NCI-H446 treated with DMSO at 0.1 percent for 48 hours (cell line): ENCODE measurements at regions not wholly inside any gene's neighbourhood (a gene's known extent, or its start where the extent isn't known, plus 50 kb on each side); places are given as distances from the start of the nearest gene placed in this dataset.
"Not testable (repeated sequence)": the region's sequence is repeated elsewhere in the genome, so short reads cannot be mapped to it uniquely, and the experiment has no call there.

Experiments used
- DNase-seq: peaks from one replicate; lab custom pipeline; 2025; lab: John Stamatoyannopoulos, UW

DNA sequence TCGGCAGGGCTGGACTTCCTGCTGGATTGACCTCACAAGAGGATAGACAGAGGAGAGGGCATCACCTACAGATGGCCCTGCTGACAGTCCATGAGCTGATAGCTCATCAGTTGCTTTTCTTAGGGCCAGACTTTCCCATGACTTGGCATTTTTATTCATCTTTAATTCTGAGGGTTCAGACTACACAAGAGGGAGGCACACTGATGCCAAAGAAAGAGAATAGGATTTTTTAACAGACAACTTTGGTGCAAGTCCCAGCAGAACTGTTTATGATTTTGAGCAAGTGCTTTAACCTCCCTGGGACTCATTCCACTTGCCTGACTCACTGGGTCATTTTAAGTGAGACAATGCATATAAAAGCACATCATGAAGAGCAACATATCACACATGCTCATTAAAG lies 299.2 kb downstream of the INSIG2 start:
- no peak for DNase-seq

GRCh38 chr2:118386641-118387302 lies 298.5 kb downstream of the INSIG2 start:
- DNase-seq: no peak

DNA sequence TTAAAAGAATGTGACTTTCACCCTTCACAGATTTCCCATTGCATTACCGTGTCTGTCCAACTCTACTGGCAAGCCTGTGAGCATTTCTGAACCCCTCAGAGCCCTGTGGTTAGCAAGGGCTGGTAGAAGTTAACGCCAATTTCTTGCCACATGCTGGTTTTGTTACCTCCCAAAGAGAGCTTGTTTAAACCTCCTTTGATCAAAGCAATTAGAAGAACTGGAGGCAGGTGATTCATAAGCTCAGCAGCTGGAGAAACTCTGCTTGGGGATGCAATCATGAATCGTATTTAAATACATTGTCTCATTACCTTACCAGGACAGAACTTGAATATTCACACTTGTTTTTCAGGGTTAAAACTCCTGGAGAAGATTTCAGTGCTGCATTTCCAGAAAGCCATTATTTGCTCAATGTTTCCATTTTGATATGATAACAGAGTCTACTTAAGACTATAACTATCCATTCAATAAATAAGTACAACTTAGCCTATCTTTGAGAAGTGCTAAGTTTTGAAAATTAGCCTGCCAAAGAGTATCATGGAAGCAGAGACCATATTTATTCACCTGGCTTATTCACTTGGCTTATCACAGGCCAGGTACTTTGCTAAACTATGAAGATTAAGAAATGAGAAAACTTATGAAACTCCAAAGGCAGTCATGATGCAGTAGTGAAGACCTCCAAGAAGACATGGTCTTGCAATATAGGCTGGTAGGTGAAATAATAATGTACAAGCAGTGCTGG lies 292.8 kb downstream of the INSIG2 start:
- no peak for DNase-seq

- no peak for DNase-seq
Observed at GRCh38 chr2:118375907-118376485, 287.7 kb downstream of the INSIG2 start.

GRCh38 chr2:118374974-118375755 lies 286.9 kb downstream of the INSIG2 start:
- DNase-seq: no peak

DNA sequence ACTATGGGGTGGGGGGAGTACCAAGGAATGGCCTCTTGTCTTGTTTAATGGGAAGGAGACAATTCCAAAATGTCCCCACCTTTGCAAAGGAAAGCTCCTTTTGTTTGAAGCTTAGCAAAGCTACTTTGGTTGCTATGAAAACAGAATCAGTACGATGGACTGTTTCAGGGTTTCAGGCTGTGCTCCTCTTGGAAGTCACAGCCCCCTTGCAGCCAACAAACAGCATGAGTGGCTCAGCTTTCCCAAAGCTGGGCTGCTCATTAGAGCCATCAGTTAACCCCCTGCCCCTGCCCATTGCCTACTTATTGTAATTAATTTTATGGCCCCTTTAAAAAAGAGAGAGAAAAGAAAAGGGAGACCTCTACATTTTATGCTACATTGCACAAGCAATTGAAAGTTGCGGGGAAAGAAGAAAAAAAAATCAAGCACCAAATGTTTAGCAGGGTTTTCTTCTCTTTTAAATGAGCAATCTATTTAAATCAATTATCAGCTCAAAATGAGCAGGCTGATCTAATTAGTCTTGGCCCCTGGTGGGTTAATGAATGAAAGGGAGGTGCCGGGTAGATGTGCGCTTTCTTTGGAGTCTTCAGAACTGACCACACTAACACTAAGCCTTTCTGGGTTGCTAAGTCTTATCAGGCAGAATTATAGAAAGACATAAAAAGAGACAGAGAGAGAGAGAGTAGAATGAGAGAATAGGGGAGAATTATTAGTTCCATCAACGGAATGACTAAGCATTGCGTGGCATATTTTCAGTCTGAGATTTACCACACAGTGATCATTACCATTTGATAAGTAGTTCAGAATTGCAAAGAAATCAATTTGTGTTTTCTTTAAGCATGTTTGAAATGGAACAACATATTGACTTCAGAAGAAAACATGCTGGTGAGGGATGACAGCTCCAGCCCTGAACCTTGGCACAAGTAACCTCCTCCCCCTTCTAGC lies 284.9 kb downstream of the INSIG2 start:
- DNase-seq: no peak

DNA sequence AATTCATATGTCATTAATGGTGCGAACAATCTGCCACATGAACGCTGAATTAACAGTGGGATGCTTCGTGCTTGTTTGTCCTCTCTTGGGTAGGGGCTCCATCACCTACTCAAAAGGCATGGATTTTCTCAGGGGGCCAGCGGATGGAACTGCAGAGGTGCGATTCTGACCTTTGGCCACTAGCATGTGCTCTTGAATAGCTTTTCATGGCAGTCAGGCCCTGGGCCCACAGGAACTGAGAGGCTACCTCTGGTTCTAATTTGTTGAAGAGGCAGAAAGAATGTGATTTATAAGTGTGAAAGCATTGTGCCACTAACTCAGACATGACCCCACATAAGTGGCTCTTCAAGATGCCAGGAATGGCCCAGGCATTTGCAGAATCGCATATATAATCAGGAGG lies 283.2 kb downstream of the INSIG2 start:
- DNase-seq: no peak

DNA sequence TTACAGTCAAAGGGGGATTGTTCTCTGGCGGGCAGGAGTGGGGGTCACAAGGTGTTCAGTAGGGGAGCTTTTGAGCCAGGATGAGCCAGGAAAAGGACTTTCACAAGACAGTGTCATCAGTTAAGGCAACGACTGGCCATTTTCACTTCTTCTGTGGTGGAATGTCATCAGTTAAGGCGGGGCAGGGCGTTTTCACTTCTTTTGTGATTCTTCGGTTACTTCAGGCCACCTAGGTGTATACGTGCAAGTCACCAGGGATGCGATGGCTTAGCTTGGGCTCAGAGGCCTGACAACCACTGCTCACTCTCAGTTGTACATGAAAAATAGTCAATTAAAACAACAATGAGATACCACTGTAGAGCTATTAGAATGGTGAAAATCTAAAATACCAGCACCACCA lies 281.2 kb downstream of the INSIG2 start:
- DNase-seq: not testable (repeated sequence)

- no peak for DNase-seq
Observed at GRCh38 chr2:118363604-118364003, 275.3 kb downstream of the INSIG2 start.

DNA sequence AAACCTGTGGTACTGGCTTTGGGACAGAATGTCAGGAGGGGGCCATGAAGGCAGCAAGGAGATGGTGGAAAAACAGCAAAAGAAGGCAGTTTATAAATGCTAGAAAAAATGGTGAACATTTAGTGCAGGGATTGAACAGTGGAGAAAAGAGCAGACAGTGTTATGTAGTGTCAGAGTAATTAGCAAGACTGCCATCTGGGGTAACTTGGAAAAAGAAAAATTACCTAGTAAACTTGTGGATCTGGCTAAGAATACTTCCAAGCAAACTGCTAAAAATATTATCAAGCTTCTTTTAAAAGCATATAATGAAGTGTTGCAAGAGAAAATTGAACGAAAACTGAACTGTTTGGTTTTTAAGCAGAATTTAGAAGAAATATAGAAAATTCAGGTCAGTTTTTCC lies 267.8 kb downstream of the INSIG2 start:
- no peak for DNase-seq

- DNase-seq: no peak
Observed at GRCh38 chr2:118351796-118352195, 263.5 kb downstream of the INSIG2 start.

DNA sequence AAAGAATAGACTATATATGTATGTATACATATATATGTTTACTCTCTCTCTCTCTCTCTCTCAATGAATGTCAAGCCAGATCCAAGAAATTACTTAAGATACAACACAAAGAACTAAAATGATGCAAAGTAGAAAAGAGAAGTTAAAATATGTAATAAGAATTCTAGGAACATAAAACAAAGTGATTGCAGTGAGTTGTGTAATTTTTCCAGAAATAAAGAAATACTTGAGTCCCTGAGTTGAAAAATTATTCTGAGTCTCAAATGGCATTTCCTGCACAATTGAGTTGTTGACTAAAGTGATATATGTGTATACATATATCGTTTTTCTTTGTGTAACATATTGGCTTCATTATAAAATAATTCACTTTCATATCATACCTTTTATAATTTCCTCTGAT lies 262.4 kb downstream of the INSIG2 start:
- DNase-seq: no peak

DNA sequence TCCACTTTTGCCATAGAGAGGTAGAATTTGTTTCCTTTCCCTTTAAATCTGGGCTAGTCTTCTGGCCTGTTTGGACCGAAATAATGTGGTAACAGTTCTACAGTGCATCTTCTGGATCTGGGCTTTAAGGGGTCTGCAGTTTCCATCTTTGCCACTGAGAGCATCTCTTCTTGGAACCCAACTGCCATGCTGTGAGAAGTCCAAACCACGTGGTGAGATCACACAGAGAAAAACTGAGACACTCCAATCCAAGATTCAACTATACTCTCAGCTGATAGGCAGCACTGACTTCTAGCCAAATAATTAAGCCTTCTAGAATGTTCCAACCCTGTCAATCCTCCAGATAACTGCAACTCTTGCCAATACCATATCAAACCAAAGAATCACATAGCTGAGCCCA lies 261.1 kb downstream of the INSIG2 start:
- no peak for DNase-seq

DNA sequence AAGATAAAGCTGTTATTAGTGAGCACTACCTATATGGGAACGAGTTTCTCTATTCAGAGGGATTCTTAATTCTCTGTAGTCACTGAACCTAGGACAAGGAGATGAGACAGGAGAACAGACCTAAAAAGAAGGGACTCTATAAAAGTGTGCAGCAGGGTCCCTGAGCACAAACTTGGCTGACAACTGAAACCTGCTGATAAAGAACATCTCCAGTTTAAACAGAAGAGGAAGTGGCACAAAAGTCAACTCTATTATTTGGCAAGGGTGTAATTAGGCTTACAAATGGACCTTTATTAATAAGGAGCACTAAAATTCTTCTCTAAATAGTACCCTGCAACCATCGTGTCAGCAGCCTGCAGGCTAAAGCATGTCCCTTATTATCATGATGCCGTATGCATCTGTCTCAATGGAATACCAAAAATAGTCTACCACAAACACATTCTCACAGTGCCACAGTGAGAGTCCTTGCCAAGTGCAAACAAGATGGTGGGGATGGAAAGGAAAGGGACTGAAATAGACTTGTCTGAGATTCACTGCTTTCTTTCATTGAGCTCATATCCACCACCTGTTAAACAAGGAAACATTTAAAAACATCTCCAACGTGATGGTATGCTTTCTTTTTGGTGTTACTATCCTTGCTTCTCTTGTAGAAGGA lies 260.2 kb downstream of the INSIG2 start:
- no peak for DNase-seq

DNA sequence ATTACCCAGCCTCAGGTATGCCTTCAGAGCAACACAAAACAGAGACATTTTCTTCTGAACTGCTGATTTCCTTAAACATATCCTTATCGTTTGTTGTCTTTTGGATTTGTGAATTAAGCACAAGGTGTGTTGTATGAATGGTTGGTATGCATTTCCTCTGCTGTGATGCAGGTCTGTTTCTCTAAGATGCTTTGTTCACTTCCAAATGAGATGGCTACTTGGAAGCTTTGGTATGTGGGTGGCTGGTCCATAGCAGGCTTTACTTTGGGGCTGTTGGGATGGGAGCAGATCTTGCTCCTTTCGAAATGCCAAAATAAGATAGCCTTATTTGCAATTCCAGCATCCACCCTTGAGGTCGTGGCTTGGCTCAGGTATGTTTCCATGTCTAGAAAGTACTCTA lies 257.2 kb downstream of the INSIG2 start:
- no peak for DNase-seq

DNA sequence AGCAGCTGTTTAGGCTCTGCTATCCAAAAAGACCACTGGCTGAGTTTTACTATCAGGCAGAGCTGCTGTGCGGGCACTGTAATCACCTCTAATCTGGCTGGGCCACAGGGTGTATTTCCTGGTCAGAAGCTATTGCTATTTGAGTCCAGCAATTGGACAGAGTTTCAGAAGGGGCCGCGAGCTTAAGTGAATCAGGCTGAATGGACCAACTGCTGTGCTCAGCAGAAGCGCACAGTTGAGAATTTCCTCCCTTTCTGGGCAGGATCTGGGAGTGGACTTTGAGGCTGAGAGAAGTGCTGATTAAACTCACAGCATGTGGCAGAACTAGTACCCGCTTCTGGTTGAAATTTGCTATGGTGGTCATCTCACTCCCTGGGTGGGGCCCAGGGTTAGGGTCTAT lies 251.8 kb downstream of the INSIG2 start:
- DNase-seq: no peak

DNA sequence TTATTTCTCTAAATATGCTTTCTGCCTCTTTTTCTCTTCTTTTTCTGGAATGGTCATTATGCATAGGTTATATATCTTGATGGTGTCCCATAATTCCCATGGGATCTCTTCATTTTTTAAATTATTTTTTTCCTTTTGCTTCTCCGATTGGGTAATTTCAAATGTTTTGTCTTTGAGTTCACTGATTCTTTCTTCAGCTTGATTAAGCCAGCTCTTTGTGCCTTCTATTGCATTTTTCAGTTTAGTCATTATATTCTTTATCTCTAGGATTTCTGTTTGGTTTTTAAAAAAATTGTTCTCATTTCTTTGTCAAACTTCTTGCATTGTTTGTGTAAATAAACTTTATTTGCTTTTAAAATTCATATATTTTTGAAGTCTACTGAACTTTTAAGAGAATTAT lies 251.1 kb downstream of the INSIG2 start:
- DNase-seq: no peak

DNA sequence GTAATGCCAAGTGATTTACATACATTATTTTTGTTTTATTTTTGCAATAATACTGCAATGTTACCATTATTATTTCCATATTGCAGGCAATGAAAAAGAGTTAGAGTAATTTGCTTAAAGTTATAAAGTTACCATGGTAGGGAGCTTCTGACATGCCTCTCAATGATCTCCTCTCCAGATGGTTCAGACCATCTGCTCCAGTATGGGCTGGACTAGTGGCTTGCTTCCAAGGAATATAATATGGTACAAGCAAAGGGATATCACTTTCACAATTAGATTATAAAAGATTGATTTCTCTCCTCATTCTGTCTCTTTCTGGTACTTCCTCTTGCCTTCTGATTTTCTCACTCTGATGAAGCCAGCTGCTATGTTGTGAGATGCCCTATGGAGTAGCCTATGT lies 245.4 kb downstream of the INSIG2 start:
- DNase-seq: peak; percentile 91

- DNase-seq: no peak
Observed at GRCh38 chr2:118325321-118325955, 237.2 kb downstream of the INSIG2 start.

DNA sequence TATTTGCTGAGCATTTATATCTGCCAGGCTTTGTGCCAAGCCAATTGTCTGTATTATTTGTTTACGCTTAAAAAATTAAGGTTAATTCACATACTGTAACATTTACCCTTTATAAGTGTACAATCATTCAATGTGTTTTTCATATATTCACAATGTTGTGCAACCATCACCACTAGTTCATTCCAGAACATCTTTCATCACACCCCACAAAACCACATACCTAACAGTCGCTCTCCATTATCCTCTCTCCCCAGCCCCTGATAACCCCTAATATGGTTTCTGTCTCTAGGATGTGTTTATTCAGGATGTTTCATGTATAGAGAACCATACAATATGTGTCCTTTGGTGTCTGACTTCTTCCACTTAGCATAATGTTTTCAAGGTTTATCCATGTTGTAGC lies 234.1 kb downstream of the INSIG2 start:
- no peak for DNase-seq
